SK-N-SH treated with all-trans-retinoic acid at 6 μM for 48 hours (cell line): ENCODE measurements at regions not wholly inside any gene's neighbourhood (a gene's known extent, or its start where the extent isn't known, plus 50 kb on each side); places are given as distances from the start of the nearest gene placed in this dataset.

ENCODE experiments used
- ATAC-seq: fragments of 200-7000 bp; cut with Tn5 transposase; 3 replicates; pipeline ENCODE4 v1.9.1; 2020; ENCODE audit warnings: mild to moderate bottlenecking, moderate library complexity
- ARNTL ChIP-seq: fragments of 450-650 bp; formaldehyde crosslinking; IDR thresholded peaks from 2 replicates; pipeline ENCODE4 v1.5.0; 2020; ENCODE audit warnings: low read depth, mild to moderate bottlenecking, moderate library complexity, borderline replicate concordance
- BACH2 ChIP-seq: fragments of 250-450 bp; sonication (Bioruptor Pico); IDR thresholded peaks from 2 replicates; pipeline ENCODE4 v1.9.0; 2021; ENCODE audit warnings: mild to moderate bottlenecking, borderline replicate concordance
- CREB5 ChIP-seq: fragments of 250-450 bp; sonication (Bioruptor Pico); IDR thresholded peaks from 2 replicates; pipeline ENCODE4 v1.5.1; 2020; ENCODE audit warnings: low read depth, mild to moderate bottlenecking, moderate library complexity
- CSDC2 ChIP-seq: fragments of 250-450 bp; sonication (Bioruptor Pico); IDR thresholded peaks from 2 replicates; pipeline ENCODE4 v1.5.0; 2020; ENCODE audit warnings: mild to moderate bottlenecking, moderate library complexity
- CSRNP3 ChIP-seq: fragments of 250-450 bp; sonication (Bioruptor Pico); IDR thresholded peaks from 2 replicates; pipeline ENCODE4 v1.5.1; 2021; ENCODE audit warnings: mild to moderate bottlenecking, moderate library complexity
- ESRRG ChIP-seq: fragments of 250-450 bp; sonication (Bioruptor Pico); IDR thresholded peaks from 2 replicates; pipeline ENCODE4 v1.6.1; 2021; ENCODE audit warnings: mild to moderate bottlenecking
- GLIS3 ChIP-seq: fragments of 250-450 bp; sonication (Bioruptor Pico); IDR thresholded peaks from 2 replicates; pipeline ENCODE4 v1.5.0; 2020; ENCODE audit warnings: mild to moderate bottlenecking, moderate library complexity
- ISL1 ChIP-seq: fragments of 250-450 bp; sonication (Bioruptor Pico); IDR thresholded peaks from 2 replicates; pipeline ENCODE4 v2.1.2; 2022; ENCODE audit warnings: mild to moderate bottlenecking, moderate library complexity
- OSR1 ChIP-seq: fragments of 250-450 bp; sonication (Bioruptor Pico); IDR thresholded peaks from 2 replicates; pipeline ENCODE4 v1.8.0; 2022; ENCODE audit warnings: moderate library complexity, mild to moderate bottlenecking, inconsistent platforms
- PATZ1 ChIP-seq: fragments of 250-450 bp; sonication (Bioruptor Pico); IDR thresholded peaks from 2 replicates; pipeline ENCODE4 v1.8.0; 2020; ENCODE audit warnings: mild to moderate bottlenecking, moderate library complexity, borderline replicate concordance
- POU6F1 ChIP-seq: fragments of 250-450 bp; sonication (Bioruptor Pico); IDR thresholded peaks from 2 replicates; pipeline ENCODE4 v1.8.0; 2021; ENCODE audit warnings: low read depth, mild to moderate bottlenecking, moderate library complexity, borderline replicate concordance
- PPARA ChIP-seq: fragments of 250-450 bp; sonication (Bioruptor Pico); IDR thresholded peaks from 2 replicates; pipeline ENCODE4 v1.5.0; 2020; ENCODE audit warnings: mild to moderate bottlenecking, borderline replicate concordance
- RARB ChIP-seq: fragments of 250-450 bp; sonication (Bioruptor Pico); IDR thresholded peaks from 2 replicates; pipeline ENCODE4 v1.8.0; 2021; ENCODE audit warnings: mild to moderate bottlenecking, moderate library complexity
- TOX ChIP-seq: fragments of 250-450 bp; sonication (Bioruptor Pico); IDR thresholded peaks from 2 replicates; pipeline ENCODE4 v1.8.0; 2021; ENCODE audit warnings: mild to moderate bottlenecking, moderate library complexity, borderline replicate concordance
- TSHZ2 ChIP-seq: fragments of 250-450 bp; sonication (Bioruptor Pico); IDR thresholded peaks from 2 replicates; pipeline ENCODE4 v1.5.0; 2020; ENCODE audit warnings: mild to moderate bottlenecking, moderate library complexity
- ZC3H10 ChIP-seq: fragments of 250-450 bp; sonication (Bioruptor Pico); IDR thresholded peaks from 2 replicates; pipeline ENCODE4 v1.5.1; 2021; ENCODE audit warnings: mild to moderate bottlenecking, moderate library complexity
- ZFP3 ChIP-seq: fragments of 250-450 bp; sonication (Bioruptor Pico); IDR thresholded peaks from 2 replicates; pipeline ENCODE4 v1.5.0; 2020; ENCODE audit warnings: mild to moderate bottlenecking, moderate library complexity
- ZFP30 ChIP-seq: fragments of 450-650 bp; formaldehyde crosslinking; IDR thresholded peaks from 2 replicates; pipeline ENCODE4 v1.5.0; 2022; ENCODE audit warnings: mild to moderate bottlenecking, moderate library complexity
- ZNF565 ChIP-seq: fragments of 450-650 bp; formaldehyde crosslinking; conservative IDR thresholded peaks from 2 replicates; pipeline ENCODE4 v1.5.0; 2020; ENCODE audit warnings: low read depth, mild to moderate bottlenecking, moderate library complexity
- ZNF8 ChIP-seq: fragments of 450-650 bp; formaldehyde crosslinking; IDR thresholded peaks from 2 replicates; pipeline ENCODE4 v1.5.0; 2020; ENCODE audit warnings: mild to moderate bottlenecking, moderate library complexity

- TF ChIP-seq CREB5 (CRISPR knock-in tag) (no peak), CSRNP3 (CRISPR knock-in tag) (no peak), GLIS3 (CRISPR knock-in tag) (no peak), RARB (no peak), TOX (CRISPR knock-in tag) (no peak)
Observed at GRCh38 chr2:142781146-142781545, 96.3 kb upstream of the KYNU start (continued).

GRCh38 chr2:142778289-142778688, 99.2 kb upstream of the KYNU start:
- no peak for ATAC-seq
- TF ChIP-seq ISL1 (CRISPR knock-in tag) (no peak), GLIS3 (CRISPR knock-in tag) (no peak), CSDC2 (CRISPR knock-in tag) (no peak), BACH2 (CRISPR knock-in tag) (no peak), TSHZ2 (CRISPR knock-in tag) (no peak), TOX (CRISPR knock-in tag) (no peak), PATZ1 (CRISPR knock-in tag) (no peak), PPARA (CRISPR knock-in tag) (no peak), ARNTL (CRISPR knock-in tag) (no peak), CREB5 (CRISPR knock-in tag) (no peak), ZFP3 (CRISPR knock-in tag) (no peak), ZNF565 (no peak), ZC3H10 (no peak), OSR1 (CRISPR knock-in tag) (no peak), ESRRG (CRISPR knock-in tag) (no peak), POU6F1 (no peak)

- ATAC-seq, result no peak
- no peak for TF ChIP-seq CREB5 (CRISPR knock-in tag)
- no peak for TF ChIP-seq POU6F1
- no peak for TF ChIP-seq ZNF565
- no peak for TF ChIP-seq ZFP30 (CRISPR knock-in tag)
- TF ChIP-seq CSRNP3 (CRISPR knock-in tag), result no peak
- no peak for TF ChIP-seq OSR1 (CRISPR knock-in tag)
- TF ChIP-seq ARNTL (CRISPR knock-in tag), result no peak
- TF ChIP-seq PPARA (CRISPR knock-in tag), result no peak
- TF ChIP-seq ZNF8, result no peak
Observed at GRCh38 chr2:142777742-142778141, 99.7 kb upstream of the KYNU start.
